HG03025 (cell line): ENCODE measurements at regions not wholly inside any gene's neighbourhood (a gene's known extent, or its start where the extent isn't known, plus 50 kb on each side); places are given as distances from the start of the nearest gene placed in this dataset.

Experiments used
- ATAC-seq: cut with Tn5 transposase; IDR thresholded peaks from one replicate; pipeline ENCODE4 v1.9.1; 2021; ENCODE audit warnings: mild to moderate bottlenecking, moderate library complexity; ENCODE audit not compliant: unreplicated experiment, low FRiP score

- no peak for ATAC-seq
Observed at GRCh38 chr5:25881318-25882036, 1156.9 kb downstream of the CDH9 start.

DNA sequence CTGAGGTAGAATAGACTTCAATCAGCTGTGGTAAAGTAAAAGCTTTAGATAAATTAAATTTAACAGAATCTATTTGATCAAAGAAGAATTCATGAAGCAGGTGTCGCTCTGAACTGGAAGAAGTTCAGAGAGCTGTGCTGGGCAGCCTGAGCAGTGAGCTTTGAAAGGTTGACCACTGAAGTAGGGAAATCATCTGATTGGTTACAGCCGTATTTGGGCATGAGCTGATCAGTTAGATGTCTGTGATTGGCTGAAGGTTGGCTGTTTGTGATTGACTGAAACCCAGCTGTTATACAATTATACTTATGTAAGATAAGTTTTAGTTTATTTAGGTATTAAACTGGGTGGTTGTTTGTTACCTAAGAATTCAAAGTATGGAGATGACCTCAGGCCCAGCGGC, 1174.6 kb downstream of the CDH9 start:
- no peak for ATAC-seq

GRCh38 chr5:25862276-25862675, 1176.1 kb downstream of the CDH9 start:
- no peak for ATAC-seq

- ATAC-seq: no peak
Observed at GRCh38 chr5:25858019-25858418, 1180.4 kb downstream of the CDH9 start.

DNA sequence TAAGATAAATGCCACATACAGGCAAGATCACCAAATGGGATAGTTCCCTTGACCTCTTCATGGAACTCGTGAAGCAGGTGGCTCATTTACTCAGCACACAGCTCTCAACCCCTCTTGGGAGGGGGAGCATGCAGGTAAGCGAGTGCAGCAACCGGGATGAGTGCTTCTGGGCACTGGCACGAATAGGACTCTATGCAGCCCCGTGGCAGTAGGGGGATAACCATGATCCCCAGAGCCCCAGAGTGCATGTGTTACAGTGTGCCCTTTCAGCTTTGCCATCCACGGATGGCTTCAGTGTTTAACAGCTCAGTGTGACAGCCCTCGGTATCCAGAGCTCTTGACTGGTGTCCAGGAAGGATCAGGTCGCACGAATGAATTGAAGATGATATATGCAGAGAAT, 1187.1 kb downstream of the CDH9 start:
- no peak for ATAC-seq

DNA sequence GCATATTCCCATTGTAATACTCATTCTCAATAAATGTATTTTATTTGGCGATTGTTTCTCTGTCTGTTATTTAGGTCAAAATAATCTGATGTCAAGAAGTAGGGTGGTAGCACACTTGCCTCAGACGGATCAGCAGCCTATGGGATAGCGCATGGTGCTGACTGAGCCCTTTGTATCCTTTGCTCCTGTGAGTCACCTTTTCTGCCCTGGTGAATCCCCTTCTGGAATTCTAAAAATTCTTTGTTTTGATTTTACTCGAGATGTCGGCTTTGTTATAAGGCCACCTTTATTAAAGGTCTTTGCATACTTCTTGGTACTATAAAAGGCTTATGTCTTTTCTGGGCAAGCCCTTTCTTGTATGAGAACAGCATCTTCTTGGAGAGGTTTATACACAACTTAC, 1187.8 kb downstream of the CDH9 start:
- ATAC-seq: no peak

DNA sequence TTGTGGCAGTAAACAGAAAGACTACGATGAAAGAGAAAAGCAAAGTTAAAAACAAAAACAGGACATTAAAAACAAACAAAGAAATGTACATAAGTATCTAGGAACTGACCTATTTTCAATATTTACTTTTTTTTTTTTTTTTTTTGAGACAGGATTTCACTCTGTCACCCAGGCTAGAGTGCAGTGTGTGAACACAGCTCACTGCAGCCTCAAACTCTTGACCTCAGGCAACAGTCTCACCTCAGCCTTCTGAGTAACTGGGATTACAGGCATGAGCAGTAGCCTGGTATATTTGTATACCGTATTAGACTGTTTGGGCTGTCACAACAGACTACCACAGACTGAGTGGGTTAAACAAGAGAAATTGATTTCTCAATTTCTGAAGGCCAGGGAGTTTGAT, 1189.1 kb downstream of the CDH9 start:
- ATAC-seq: no peak

DNA sequence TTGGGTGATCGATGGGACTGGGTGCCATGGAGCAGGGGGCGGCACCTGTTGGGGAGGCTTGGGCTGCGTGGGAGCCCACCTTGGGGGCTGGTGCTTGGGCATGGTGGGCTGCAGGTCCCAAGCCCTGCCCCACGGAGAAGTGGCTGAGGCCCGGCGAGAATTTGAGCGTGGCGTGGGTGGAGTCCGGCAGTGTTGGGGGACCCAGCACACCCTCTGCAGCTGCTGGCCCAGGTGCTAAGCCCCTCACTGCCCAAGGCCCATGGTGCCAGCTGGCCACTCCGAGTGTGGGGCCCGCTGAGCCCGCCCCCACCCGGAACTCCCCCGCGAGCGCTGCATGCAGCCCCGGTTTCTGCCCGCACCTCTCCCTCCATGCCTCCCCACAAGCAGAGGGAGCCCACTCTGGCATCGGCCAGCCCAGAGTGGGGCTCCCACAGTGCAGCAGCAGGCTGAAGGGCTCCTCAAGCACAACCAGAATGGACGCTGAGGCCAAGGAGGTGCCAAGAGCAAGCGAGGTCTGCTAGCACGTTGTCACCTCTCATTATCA, 1178.6 kb upstream of the CDH10 start:
- no peak for ATAC-seq
